Stomach (tissue), 8 donors: ENCODE measurements at regions not wholly inside any gene's neighbourhood (a gene's known extent, or its start where the extent isn't known, plus 50 kb on each side); places are given as distances from the start of the nearest gene placed in this dataset.

Experiments used
- DNase-seq, 2 donors: peaks; one replicate each; pipeline versions ENCODE4 v3.0.0 to v3.0.0-alpha.2; 2013 to 2019
- H3K27ac ChIP-seq, 5 donors: fragments of 200-600 bp in 4 of 5; sonication (generic) in 4 of 5; one replicate each; pipeline ENCODE4 v1.5.1; 2013 to 2019; ENCODE audit warnings: mild to moderate bottlenecking in 1 of 5, moderate library complexity in 1 of 5
- H3K27me3 ChIP-seq, 3 donors: fragments of 200-600 bp; sonication (generic); one replicate each; pipeline ENCODE4 v1.5.1; 2017 to 2019; ENCODE audit warnings: mixed run types in 1 of 3
- H3K36me3 ChIP-seq, 4 donors: fragments of 200-600 bp; sonication (generic); 1 replicate in 3 of 4; 2 replicates in 1 of 4; pipeline ENCODE4 v1.5.1; 2016 to 2019
- H3K4me1 ChIP-seq, 4 donors: fragments of 200-600 bp; sonication (generic); one replicate each; pipeline ENCODE4 v1.5.1; 2016 to 2019
- H3K4me3 ChIP-seq, 4 donors: fragments of 200-600 bp; sonication (generic) in 3 of 4; one replicate each; pipeline ENCODE4 v1.5.1; 2016 to 2019; ENCODE audit warnings: mild to moderate bottlenecking in 1 of 4
- H3K9me3 ChIP-seq, 4 donors: fragments of 200-600 bp; sonication (generic); one replicate each; pipeline ENCODE4 v1.5.1; 2016 to 2019
- CTCF ChIP-seq, 7 experiments: fragments of 450-650 bp in 4 of 7; fragments of 200-600 bp in 3 of 7; sonication (generic) in 3 of 7; IDR thresholded peaks; one replicate each; pipeline ENCODE4 v1.5.1; 2016 to 2019; ENCODE audit warnings: antibody characterized with exemption in 7 of 7, control low read depth in 2 of 7, mild to moderate bottlenecking in 1 of 7
- EP300 ChIP-seq: sonication (generic); formaldehyde crosslinking; IDR thresholded peaks from one replicate; pipeline ENCODE4 v1.6.1; 2017; ENCODE audit warnings: antibody characterized with exemption
- POLR2A ChIP-seq, 4 donors: fragments of 450-650 bp; IDR thresholded peaks; one replicate each; pipeline ENCODE4 v1.6.1; 2016; ENCODE audit warnings: antibody characterized with exemption in 4 of 4, control low read depth in 2 of 4, mild to moderate bottlenecking in 1 of 4, moderate library complexity in 1 of 4
- POLR2AphosphoS5 ChIP-seq, 3 donors: sonication (generic); formaldehyde crosslinking; IDR thresholded peaks; one replicate each; pipeline ENCODE4 v1.6.1; 2016; ENCODE audit warnings: antibody characterized with exemption in 3 of 3
- WGBS, 5 donors: extraction: QIAGEN DNeasy Blood & Tissue Kit in 3 of 5; methylation state at CpG; one replicate each; pipeline versions ENCODE4 v1.1.5 to v1.1.7; 2013 to 2018; 5-methylcytosine and 5-hydroxymethylcytosine counted together
- intact Hi-C: fragments of 100-400 bp; cut with DNase I; formaldehyde crosslinking; loops from one replicate; pipeline ENCODE4 v1.15.1; 2023; ENCODE audit warnings: low total_unique reads
- donor health status: healthy with polysubstance abuse.
- donor health status: Bipolar disorder and iron deficiency.
- donor health status: healthy.

GRCh38 chrX:20664131-20664530 lies 397.4 kb upstream of the RPS6KA3 start:
- Histone ChIP-seq H3K4me3 (no peak overlapping the region), H3K36me3 (no peaks in the 10 kb centered on the region), H3K9me3 (no peaks in the 10 kb centered on the region), H3K27me3 (no peaks in the 10 kb centered on the region), H3K4me1 (no peaks in the 10 kb centered on the region), H3K27ac (no peak overlapping the region)
- no peak for DNase-seq
- TF ChIP-seq POLR2A (IDR thresholded peaks at IDR 0.05) (no peak), POLR2AphosphoS5 (IDR thresholded peaks at IDR 0.05) (no peak), CTCF (IDR thresholded peaks at IDR 0.05) (no peak), EP300 (no peak)
- WGBS, 5 donors = 46 to 57% (median 49%) methylated on average over 2 of the region's 2 CpGs
- intact Hi-C loops = no loop called here

- no peak for DNase-seq
- no peak for TF ChIP-seq POLR2AphosphoS5 (IDR thresholded peaks at IDR 0.05)
- no peak for TF ChIP-seq CTCF (IDR thresholded peaks at IDR 0.05)
- TF ChIP-seq EP300 = no peak
- no peak for TF ChIP-seq POLR2A (IDR thresholded peaks at IDR 0.05)
- no peak overlapping the region for H3K27ac ChIP-seq
- WGBS, 5 donors = 40 to 74% (median 66%) methylated on average over 2 of the region's 2 CpGs
- H3K9me3 ChIP-seq = no peaks in the 10 kb centered on the region
- no peaks in the 10 kb centered on the region for H3K36me3 ChIP-seq
- no peak overlapping the region for H3K4me3 ChIP-seq
- intact Hi-C loops = no loop called here
- H3K4me1 ChIP-seq = no peaks in the 10 kb centered on the region
- H3K27me3 ChIP-seq = no peaks in the 10 kb centered on the region
Observed at GRCh38 chrX:20663336-20663735, 396.6 kb upstream of the RPS6KA3 start.

GRCh38 chrX:20656721-20657120 lies 390.0 kb upstream of the RPS6KA3 start:
- TF ChIP-seq POLR2A (IDR thresholded peaks at IDR 0.05) = no peak
- no peak for TF ChIP-seq EP300
- TF ChIP-seq POLR2AphosphoS5 (IDR thresholded peaks at IDR 0.05) = no peak
- TF ChIP-seq CTCF (IDR thresholded peaks at IDR 0.05) = no peak
- WGBS, 5 donors = 57 to 73% (median 59%) methylated on average over 1 of the region's 1 CpG
- Histone ChIP-seq H3K36me3 (no peaks in the 10 kb centered on the region), H3K4me1 (no peaks in the 10 kb centered on the region), H3K27ac (no peak overlapping the region), H3K27me3 (no peaks in the 10 kb centered on the region), H3K4me3 (no peak overlapping the region), H3K9me3 (no peaks in the 10 kb centered on the region)
- intact Hi-C loops = no loop called here
- no peak for DNase-seq

GRCh38 chrX:20654596-20655106 lies 387.9 kb upstream of the RPS6KA3 start:
- intact Hi-C loops = no loop called here
- no peak overlapping the region for H3K4me3 ChIP-seq
- H3K27me3 ChIP-seq = no peaks in the 10 kb centered on the region
- TF ChIP-seq POLR2A (IDR thresholded peaks at IDR 0.05) (no peak), POLR2AphosphoS5 (IDR thresholded peaks at IDR 0.05) (no peak), EP300 (no peak), CTCF (IDR thresholded peaks at IDR 0.05) (no peak)
- H3K9me3 ChIP-seq = no peaks in the 10 kb centered on the region
- H3K36me3 ChIP-seq = no peaks in the 10 kb centered on the region
- H3K4me1 ChIP-seq = no peaks in the 10 kb centered on the region
- DNase-seq = no peak
- no peak overlapping the region for H3K27ac ChIP-seq
- 63 to 79% (median 76%) methylated on average over 1 of the region's 1 CpG for WGBS, 5 donors
